K562 (cell line): ENCODE measurements at regions not wholly inside any gene's neighbourhood (a gene's known extent, or its start where the extent isn't known, plus 50 kb on each side); places are given as distances from the start of the nearest gene placed in this dataset.

Experiments used
- ATAC-seq: fragments of 200-7000 bp; cut with Tn5 transposase; 3 replicates; pipeline ENCODE4 v1.9.1; 2020; ENCODE audit warnings: moderate library complexity
- BruUV-seq: library from RNA; stranded (reverse); fragments of 400-500 nt; replicated peaks from 2 replicates; lab custom pipeline; 2021; lab: Mats Ljungman, UMichigan
- CTCF ChIA-PET: fragments of 300-600 bp; formaldehyde crosslinking; extraction: SDS; loops from one replicate; lab custom pipeline; 2021; ENCODE audit warnings: low intra/inter-chr PET ratio; lab: Yijun Ruan, JAX
- POLR2A ChIA-PET: fragments of 300-600, 350-650 bp; sonication (Branson Sonifier 250); formaldehyde crosslinking; extraction: SDS; loops from one replicate; lab custom pipeline; 2021; ENCODE audit warnings: antibody characterized with exemption, inconsistent platforms; lab: Yijun Ruan, JAX
- DNase-seq, 4 experiments: peaks; one replicate each; pipeline versions ENCODE4 v3.0.0 to v3.0.0-alpha.2; 2011 to 2018; ENCODE audit warnings: low spot score in 3 of 4, mixed read lengths in 3 of 4; ENCODE audit errors: extremely low read depth in 1 of 4
- FAIRE-seq: peaks from 2 replicates; lab custom pipeline; 2011; peaks lifted over from hg19 to GRCh38; lab: Jason Lieb, UNC
- H2AFZ ChIP-seq: 2 replicates; pipeline ENCODE4 v1.6.0; 2011; ENCODE audit warnings: low read depth, low read length, control low read depth, inconsistent platforms
- H3K27ac ChIP-seq: fragments of 200-600 bp; 3 replicates; pipeline ENCODE4 v1.8.0; 2011; ENCODE audit warnings: low read depth, mild to moderate bottlenecking, control low read depth, inconsistent platforms, low read length, moderate library complexity, mixed read lengths; ENCODE audit errors: extremely low read depth
- H3K27me3 ChIP-seq, 2 experiments: fragments of 300-600 bp in 1 of 2; 2 replicates in 1 of 2; 3 replicates in 1 of 2; pipeline versions ENCODE4 v1.6.0 to v1.8.0; 2011; ENCODE audit warnings: inconsistent platforms in 2 of 2, low read length in 2 of 2, mild to moderate bottlenecking in 1 of 2, mixed read lengths in 1 of 2, moderate library complexity in 1 of 2; ENCODE audit not compliant: control insufficient read depth in 2 of 2, insufficient read depth in 2 of 2
- H3K36me3 ChIP-seq: fragments of 300-600 bp; 3 replicates; pipeline ENCODE4 v1.8.0; 2011; ENCODE audit warnings: mild to moderate bottlenecking, low read length, inconsistent platforms; ENCODE audit not compliant: control insufficient read depth, insufficient read depth
- H3K4me1 ChIP-seq, 2 experiments: fragments of 200-600 bp in 1 of 2; replicated peaks in 1 of 2; 2 replicates in 1 of 2; 3 replicates in 1 of 2; pipeline versions ENCODE4 v1.5.1 to v1.8.0; 2011; ENCODE audit warnings: inconsistent platforms in 2 of 2, low read length in 2 of 2, mild to moderate bottlenecking in 1 of 2, mixed read lengths in 1 of 2, moderate library complexity in 1 of 2; ENCODE audit not compliant: control insufficient read depth in 2 of 2, insufficient read depth in 2 of 2
- H3K4me2 ChIP-seq: 2 replicates; pipeline ENCODE4 v1.6.1; 2011; ENCODE audit warnings: low read length, control low read depth, inconsistent platforms, mixed read lengths; ENCODE audit not compliant: insufficient read depth
- H3K4me3 ChIP-seq: fragments of 200-600 bp; sonication (generic), shearing (Covaris generic); 2 replicates; pipeline ENCODE4 v1.5.1; 2016; ENCODE audit warnings: control low read depth, inconsistent platforms
- H3K79me2 ChIP-seq: fragments of 200-600 bp; 3 replicates; pipeline ENCODE4 v1.8.0; 2011; ENCODE audit warnings: low read length, inconsistent platforms; ENCODE audit not compliant: control insufficient read depth, insufficient read depth
- H3K9ac ChIP-seq, 2 experiments: 2 replicates each; pipeline versions ENCODE4 v1.6.0 to v1.6.1; 2011; ENCODE audit warnings: low read depth in 2 of 2, low read length in 2 of 2, control low read depth in 1 of 2, inconsistent platforms in 1 of 2, mild to moderate bottlenecking in 1 of 2, mixed read lengths in 1 of 2; ENCODE audit not compliant: insufficient read depth in 1 of 2
- H3K9me1 ChIP-seq: one replicate; pipeline ENCODE4 v1.6.0; 2011; ENCODE audit warnings: inconsistent platforms, mild to moderate bottlenecking, low read length, moderate library complexity; ENCODE audit not compliant: control insufficient read depth, insufficient read depth
- H3K9me3 ChIP-seq: replicated peaks from 2 replicates; pipeline ENCODE4 v1.5.1; 2011; ENCODE audit warnings: low read depth, low read length, inconsistent platforms; ENCODE audit not compliant: control insufficient read depth, insufficient read depth
- H4K20me1 ChIP-seq: replicated peaks from 2 replicates; pipeline ENCODE4 v1.6.1; 2011; ENCODE audit warnings: low read length, inconsistent platforms, mixed read lengths; ENCODE audit not compliant: control insufficient read depth, insufficient read depth
- ATF1 ChIP-seq, 2 experiments: fragments of 450-650 bp in 1 of 2; IDR thresholded peaks; 2 replicates each; pipeline ENCODE4 v1.6.1; 2016; ENCODE audit warnings: missing compliant biosample characterization in 1 of 2, missing genetic modification characterization in 1 of 2
- CBFB ChIP-seq: sonication (generic); formaldehyde crosslinking; IDR thresholded peaks from 2 replicates; pipeline ENCODE4 v1.4.0; 2020; ENCODE audit warnings: mild to moderate bottlenecking, missing genetic modification reagents
- CBX8 ChIP-seq: fragments of 200-600 bp; sonication (generic); IDR thresholded peaks from 2 replicates; pipeline ENCODE4 v1.6.1; 2012; ENCODE audit warnings: borderline replicate concordance, mixed run types, low read depth, mild to moderate bottlenecking, moderate library complexity, mixed read lengths, low read length, control low read depth, inconsistent platforms; ENCODE audit not compliant: poor library complexity, severe bottlenecking; ENCODE audit errors: extremely low read depth
- ESRRB ChIP-seq: fragments of 250-450 bp; sonication (Bioruptor Pico); IDR thresholded peaks from 2 replicates; pipeline ENCODE4 v1.5.0; 2020; ENCODE audit warnings: mild to moderate bottlenecking, moderate library complexity, borderline replicate concordance
- GABPA ChIP-seq: fragments of 200-800 bp; sonication (Bioruptor generic); conservative IDR thresholded peaks from 2 replicates; pipeline ENCODE4 v1.6.1; 2016; ENCODE audit warnings: low read depth, missing genetic modification characterization, missing compliant biosample characterization
- JUNB ChIP-seq: fragments of 450-650 bp; formaldehyde crosslinking; conservative IDR thresholded peaks from 2 replicates; pipeline ENCODE4 v1.4.0; 2020; ENCODE audit warnings: mild to moderate bottlenecking
- NCOA1 ChIP-seq: fragments of 450-650 bp; IDR thresholded peaks from 2 replicates; pipeline ENCODE4 v1.6.1; 2016; ENCODE audit warnings: low read depth
- NR3C1 ChIP-seq: sonication (generic); formaldehyde crosslinking; IDR thresholded peaks from 2 replicates; pipeline ENCODE4 v1.8.1; 2022; ENCODE audit warnings: missing genetic modification reagents
- ZC3H4 ChIP-seq: sonication (generic); formaldehyde crosslinking; IDR thresholded peaks from 2 replicates; pipeline ENCODE4 v1.9.0; 2021; ENCODE audit warnings: missing genetic modification reagents, borderline replicate concordance
- ZNF143 ChIP-seq: sonication (generic); formaldehyde crosslinking; IDR thresholded peaks from 2 replicates; pipeline ENCODE4 v1.9.0; 2022; ENCODE audit warnings: mild to moderate bottlenecking, missing genetic modification reagents
- ZNF146 ChIP-seq: IDR thresholded peaks from one replicate; pipeline ENCODE4 v1.6.1; 2018; ENCODE audit warnings: missing compliant biosample characterization; ENCODE audit not compliant: unreplicated experiment
- ZNF274 ChIP-seq: IDR thresholded peaks from 2 replicates; pipeline ENCODE4 v1.6.1; 2011; ENCODE audit warnings: low read depth, mild to moderate bottlenecking, low read length, moderate library complexity, borderline replicate concordance
- ZNF589 ChIP-seq: fragments of 200-800 bp; sonication (Bioruptor generic); IDR thresholded peaks from 2 replicates; pipeline ENCODE4 v1.6.1; 2016; ENCODE audit warnings: low read depth, missing genetic modification characterization, missing compliant biosample characterization
- ZNF780A ChIP-seq: fragments of 250-450 bp; sonication (Bioruptor Pico); IDR thresholded peaks from 2 replicates; pipeline ENCODE4 v1.5.0; 2021; ENCODE audit warnings: mild to moderate bottlenecking
- WGBS: fragments of 100-300 bp; shearing (Covaris generic); methylation state at CpG from one replicate; pipeline ENCODE4 v1.1.6; 2016; ENCODE audit warnings: low coverage, mixed read lengths; ENCODE audit not compliant: insufficient coverage; ENCODE audit errors: missing lambda C conversion rate; 5-methylcytosine and 5-hydroxymethylcytosine counted together
- in situ Hi-C: fragments of 300-500 bp; cut with MboI; formaldehyde crosslinking; loops from 4 replicates; pipeline ENCODE4 v1.15.0; 2018; ENCODE audit warnings: inconsistent platforms, mixed read lengths
- intact Hi-C: fragments of 100-400 bp; cut with micrococcal nuclease; formaldehyde crosslinking; loops from 2 replicates; pipeline ENCODE4 v1.14.2; 2022
- TF ChIP-seq, protein P1 (sequence below), 2 experiments: IDR thresholded peaks; 2 replicates each; pipeline ENCODE4 v1.6.1; 2012; ENCODE audit warnings: improper control_type of control experiment in 2 of 2, low read depth in 2 of 2, low read length in 2 of 2, borderline replicate concordance in 1 of 2
- TF ChIP-seq, protein P2 (sequence below): fragments of 450-650 bp; IDR thresholded peaks from 2 replicates; pipeline ENCODE4 v1.6.1; 2018; ENCODE audit warnings: mild to moderate bottlenecking, low read depth; ENCODE audit not compliant: partially characterized antibody

DNA sequence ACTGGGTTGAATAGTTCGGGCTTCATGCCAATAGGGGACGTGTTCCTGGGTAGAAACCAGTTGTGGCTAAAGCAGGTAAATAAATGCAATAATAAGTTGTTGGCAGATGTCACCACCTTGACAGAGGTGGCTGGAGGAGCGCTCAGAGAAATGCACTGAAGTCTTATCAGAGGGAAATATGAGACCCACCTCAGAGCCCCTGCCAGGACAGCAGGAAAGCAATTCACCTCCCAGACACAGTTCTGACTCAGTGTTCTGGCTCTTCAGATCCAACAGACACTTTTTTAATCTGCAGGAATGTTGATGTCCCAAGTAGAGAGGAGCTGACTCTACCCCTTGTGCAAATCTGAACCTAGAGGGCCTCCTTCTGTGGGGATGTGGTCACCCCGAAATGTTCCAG, 687.1 kb upstream of the FBXO33 start:
- Histone ChIP-seq H3K27ac (no peak overlapping the region), H3K4me2 (no peak overlapping the region), H3K36me3 (no peaks in the 10 kb centered on the region), H3K27me3 (no peaks in the 10 kb centered on the region), H3K4me3 (no peak overlapping the region), H3K79me2 (no peaks in the 10 kb centered on the region), H4K20me1 (no peaks in the 10 kb centered on the region), H3K9ac (no peak overlapping the region), H2AFZ (no peak overlapping the region), H3K9me3 (no peaks in the 10 kb centered on the region), H3K4me1 (no peaks in the 10 kb centered on the region), H3K9me1 (no peaks in the 10 kb centered on the region)
- no peak for ATAC-seq
- DNase-seq: no peak
- intact Hi-C loops: no loop called here
- FAIRE-seq: no peak
- in situ Hi-C loops: no loop called here
- 0% methylated on average over 4 of the region's 4 CpGs for WGBS
- ChIA-PET CTCF (no interaction called here), POLR2A (no interaction called here)
- TF ChIP-seq GABPA (no peak), ZNF143 (CRISPR knock-in tag) (no peak), JUNB (CRISPR knock-in tag) (no peak), ZNF589 (CRISPR knock-in tag) (no peak), CBX8 (no peak), NCOA1 (no peak), NR3C1 (no peak), ESRRB (CRISPR knock-in tag) (no peak), ATF1 (CRISPR knock-in tag; IDR thresholded peaks at IDR 0.05) (no peak), ATF1 (tag; IDR thresholded peaks at IDR 0.05) (no peak), ZNF780A (CRISPR knock-in tag) (no peak), ZC3H4 (CRISPR knock-in tag) (no peak), CBFB (CRISPR knock-in tag) (no peak), ZNF146 (CRISPR knock-in tag) (no peak), ZNF274 (no peak)
- TF ChIP-seq, protein P1, sequence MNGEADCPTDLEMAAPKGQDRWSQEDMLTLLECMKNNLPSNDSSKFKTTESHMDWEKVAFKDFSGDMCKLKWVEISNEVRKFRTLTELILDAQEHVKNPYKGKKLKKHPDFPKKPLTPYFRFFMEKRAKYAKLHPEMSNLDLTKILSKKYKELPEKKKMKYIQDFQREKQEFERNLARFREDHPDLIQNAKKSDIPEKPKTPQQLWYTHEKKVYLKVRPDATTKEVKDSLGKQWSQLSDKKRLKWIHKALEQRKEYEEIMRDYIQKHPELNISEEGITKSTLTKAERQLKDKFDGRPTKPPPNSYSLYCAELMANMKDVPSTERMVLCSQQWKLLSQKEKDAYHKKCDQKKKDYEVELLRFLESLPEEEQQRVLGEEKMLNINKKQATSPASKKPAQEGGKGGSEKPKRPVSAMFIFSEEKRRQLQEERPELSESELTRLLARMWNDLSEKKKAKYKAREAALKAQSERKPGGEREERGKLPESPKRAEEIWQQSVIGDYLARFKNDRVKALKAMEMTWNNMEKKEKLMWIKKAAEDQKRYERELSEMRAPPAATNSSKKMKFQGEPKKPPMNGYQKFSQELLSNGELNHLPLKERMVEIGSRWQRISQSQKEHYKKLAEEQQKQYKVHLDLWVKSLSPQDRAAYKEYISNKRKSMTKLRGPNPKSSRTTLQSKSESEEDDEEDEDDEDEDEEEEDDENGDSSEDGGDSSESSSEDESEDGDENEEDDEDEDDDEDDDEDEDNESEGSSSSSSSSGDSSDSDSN (IDR thresholded peaks at IDR 0.05; ENCODE audit: borderline replicate concordance in 1 of 2, low read depth in 2 of 2, low read length in 2 of 2): no peak
- TF ChIP-seq, protein P2, sequence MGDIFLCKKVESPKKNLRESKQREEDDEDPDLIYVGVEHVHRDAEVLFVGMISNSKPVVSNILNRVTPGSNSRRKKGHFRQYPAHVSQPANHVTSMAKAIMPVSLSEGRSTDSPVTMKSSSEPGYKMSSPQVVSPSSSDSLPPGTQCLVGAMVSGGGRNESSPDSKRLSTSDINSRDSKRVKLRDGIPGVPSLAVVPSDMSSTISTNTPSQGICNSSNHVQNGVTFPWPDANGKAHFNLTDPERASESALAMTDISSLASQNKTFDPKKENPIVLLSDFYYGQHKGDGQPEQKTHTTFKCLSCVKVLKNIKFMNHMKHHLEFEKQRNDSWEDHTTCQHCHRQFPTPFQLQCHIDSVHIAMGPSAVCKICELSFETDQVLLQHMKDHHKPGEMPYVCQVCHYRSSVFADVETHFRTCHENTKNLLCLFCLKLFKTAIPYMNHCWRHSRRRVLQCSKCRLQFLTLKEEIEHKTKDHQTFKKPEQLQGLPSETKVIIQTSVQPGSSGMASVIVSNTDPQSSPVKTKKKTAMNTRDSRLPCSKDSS: no peak
- BruUV-seq: no TSS peak
